B cell (primary cell): ENCODE measurements at regions not wholly inside any gene's neighbourhood (a gene's known extent, or its start where the extent isn't known, plus 50 kb on each side); places are given as distances from the start of the nearest gene placed in this dataset.

Experiments used
- ATAC-seq: fragments of 200-7000 bp; cut with Tn5 transposase; one replicate; pipeline ENCODE4 v1.10.0; 2021; ENCODE audit warnings: low read depth, mild to moderate bottlenecking, moderate number of reproducible peaks, moderate library complexity
- CTCF ChIA-PET: fragments of 350-600 bp; sonication (Branson Sonifier 250); formaldehyde crosslinking; loops from one replicate; lab custom pipeline; 2021; ENCODE audit warnings: antibody characterized with exemption, inconsistent platforms; lab: Charles Lee
- POLR2A ChIA-PET: fragments of 350-600 bp; sonication (Branson Sonifier 250); formaldehyde crosslinking; loops from one replicate; lab custom pipeline; 2021; ENCODE audit warnings: antibody characterized with exemption; lab: Charles Lee
- DNase-seq: peaks from one replicate; pipeline ENCODE4 v3.0.0; 2013
- H2AFZ ChIP-seq: 2 replicates; pipeline ENCODE4 v1.6.1; 2012; ENCODE audit warnings: mild to moderate bottlenecking, low read depth, low read length; ENCODE audit not compliant: insufficient read depth, poor library complexity, severe bottlenecking
- H3K27ac ChIP-seq, 2 donors: 1 replicate in 1 of 2; 2 replicates in 1 of 2; pipeline ENCODE4 v1.5.1; 2012 to 2013; ENCODE audit warnings: low read length in 2 of 2, mild to moderate bottlenecking in 2 of 2, moderate library complexity in 1 of 2
- H3K27me3 ChIP-seq, 4 experiments: fragments of 200-600 bp in 1 of 4; sonication (generic) in 1 of 4; replicated peaks in 1 of 4; 1 replicate in 2 of 4; 2 replicates in 2 of 4; pipeline versions ENCODE4 v1.6.1 to v1.7.0; 2013 to 2016; ENCODE audit warnings: low read length in 3 of 4, mild to moderate bottlenecking in 2 of 4, mixed read lengths in 1 of 4, moderate library complexity in 1 of 4; ENCODE audit not compliant: insufficient read depth in 4 of 4, control insufficient read depth in 3 of 4; ENCODE audit errors: control extremely low read depth in 1 of 4
- H3K36me3 ChIP-seq, 2 experiments: replicated peaks in 1 of 2; 1 replicate in 1 of 2; 2 replicates in 1 of 2; pipeline versions ENCODE4 v1.6.1 to v1.7.1; 2013; ENCODE audit warnings: low read length in 1 of 2; ENCODE audit not compliant: insufficient read depth in 2 of 2, control insufficient read depth in 1 of 2; ENCODE audit errors: control extremely low read depth in 1 of 2, extremely low read depth in 1 of 2
- H3K4me1 ChIP-seq, 2 donors: fragments of 200-600 bp in 1 of 2; sonication (generic) in 1 of 2; 1 replicate in 1 of 2; 2 replicates in 1 of 2; pipeline versions ENCODE4 v1.5.1 to v1.6.1; 2013 to 2017; ENCODE audit warnings: low read length in 2 of 2; ENCODE audit not compliant: control insufficient read depth in 2 of 2, insufficient read depth in 2 of 2
- H3K4me2 ChIP-seq: replicated peaks from 2 replicates; pipeline ENCODE3; 2012; ENCODE audit warnings: mild to moderate bottlenecking, low read depth, low read length; ENCODE audit not compliant: poor library complexity, severe bottlenecking
- H3K4me3 ChIP-seq, 5 experiments: fragments of 200-600 bp in 1 of 5; sonication (generic) in 1 of 5; 1 replicate in 3 of 5; 2 replicates in 2 of 5; pipeline versions ENCODE4 v1.5.1 to v1.7.0; 2011 to 2016; ENCODE audit warnings: low read length in 4 of 5, mild to moderate bottlenecking in 4 of 5, low read depth in 2 of 5, control low read depth in 1 of 5, moderate library complexity in 1 of 5; ENCODE audit not compliant: insufficient read depth in 1 of 5; ENCODE audit errors: control extremely low read depth in 1 of 5, extremely low read depth in 1 of 5
- H3K79me2 ChIP-seq: fragments of 200-600 bp; sonication (generic); one replicate; pipeline ENCODE4 v1.6.0; 2016; ENCODE audit warnings: low read length; ENCODE audit not compliant: control insufficient read depth, insufficient read depth
- H3K9ac ChIP-seq: fragments of 200-600 bp; sonication (generic); 2 replicates; pipeline ENCODE4 v1.6.1; 2017; ENCODE audit warnings: mild to moderate bottlenecking, low read length, moderate library complexity
- H3K9me3 ChIP-seq, 3 donors: one replicate each; pipeline versions ENCODE4 v1.6.1 to v1.7.1; 2013; ENCODE audit warnings: low read length in 2 of 3; ENCODE audit not compliant: control insufficient read depth in 2 of 3, insufficient read depth in 1 of 3; ENCODE audit errors: control extremely low read depth in 1 of 3
- H4K20me1 ChIP-seq: 2 replicates; pipeline ENCODE4 v1.6.0; 2012; ENCODE audit warnings: mild to moderate bottlenecking, low read length; ENCODE audit not compliant: insufficient read depth, control insufficient read depth, poor library complexity, severe bottlenecking
- H3K27ac Mint-ChIP-seq: one replicate; pipeline ENCODE4 v1.8.0; 2021; ENCODE audit warnings: mixed read lengths
- H3K27me3 Mint-ChIP-seq: one replicate; pipeline ENCODE4 v1.8.0; 2021; ENCODE audit warnings: mixed read lengths
- H3K4me1 Mint-ChIP-seq: one replicate; pipeline ENCODE4 v1.8.0; 2021; ENCODE audit warnings: mixed read lengths
- H3K4me3 Mint-ChIP-seq: one replicate; pipeline ENCODE4 v1.8.0; 2021; ENCODE audit warnings: mixed read lengths
- H3K9me3 Mint-ChIP-seq: one replicate; pipeline ENCODE4 v1.8.0; 2022; ENCODE audit warnings: mixed read lengths; ENCODE audit not compliant: insufficient read depth
- EZH2 ChIP-seq: IDR thresholded peaks from 2 replicates; pipeline ENCODE4 v1.6.1; 2012; ENCODE audit warnings: borderline replicate concordance, low read depth, mild to moderate bottlenecking, moderate library complexity, low read length; ENCODE audit not compliant: insufficient read depth, poor library complexity, severe bottlenecking
- WGBS: methylation state at CpG from one replicate; pipeline ENCODE4 v1.1.5; 2013; ENCODE audit warnings: missing lambda C conversion rate; ENCODE audit not compliant: insufficient coverage; 5-methylcytosine and 5-hydroxymethylcytosine counted together
- intact Hi-C: fragments of 100-400 bp; cut with micrococcal nuclease; formaldehyde crosslinking; loops from one replicate; pipeline ENCODE4 v1.10.0; 2022
- TF ChIP-seq, protein P1 (sequence below): fragments of 200-600 bp; IDR thresholded peaks from one replicate; pipeline ENCODE4 v1.8.0; 2022; ENCODE audit warnings: antibody characterized with exemption, mild to moderate bottlenecking

GRCh38 chr2:8141780-8142179, 540.1 kb upstream of the ID2 start:
- Histone ChIP-seq H3K36me3 (no peaks in the 10 kb centered on the region), H3K9me3 (no peaks in the 10 kb centered on the region), H2AFZ (no peak overlapping the region), H3K27me3 (no peaks in the 10 kb centered on the region), H4K20me1 (no peaks in the 10 kb centered on the region), H3K4me1 (no peaks in the 10 kb centered on the region), H3K4me3 (no peak overlapping the region), H3K9ac (no peak overlapping the region), H3K79me2 (no peaks in the 10 kb centered on the region), H3K27ac (no peak overlapping the region), H3K4me2 (no peak overlapping the region)
- H3K9me3 Mint-ChIP-seq, result no peaks in the 10 kb centered on the region
- peaks cover 24% of the 10 kb centered on the region for H3K27me3 Mint-ChIP-seq
- TF ChIP-seq, protein P1, sequence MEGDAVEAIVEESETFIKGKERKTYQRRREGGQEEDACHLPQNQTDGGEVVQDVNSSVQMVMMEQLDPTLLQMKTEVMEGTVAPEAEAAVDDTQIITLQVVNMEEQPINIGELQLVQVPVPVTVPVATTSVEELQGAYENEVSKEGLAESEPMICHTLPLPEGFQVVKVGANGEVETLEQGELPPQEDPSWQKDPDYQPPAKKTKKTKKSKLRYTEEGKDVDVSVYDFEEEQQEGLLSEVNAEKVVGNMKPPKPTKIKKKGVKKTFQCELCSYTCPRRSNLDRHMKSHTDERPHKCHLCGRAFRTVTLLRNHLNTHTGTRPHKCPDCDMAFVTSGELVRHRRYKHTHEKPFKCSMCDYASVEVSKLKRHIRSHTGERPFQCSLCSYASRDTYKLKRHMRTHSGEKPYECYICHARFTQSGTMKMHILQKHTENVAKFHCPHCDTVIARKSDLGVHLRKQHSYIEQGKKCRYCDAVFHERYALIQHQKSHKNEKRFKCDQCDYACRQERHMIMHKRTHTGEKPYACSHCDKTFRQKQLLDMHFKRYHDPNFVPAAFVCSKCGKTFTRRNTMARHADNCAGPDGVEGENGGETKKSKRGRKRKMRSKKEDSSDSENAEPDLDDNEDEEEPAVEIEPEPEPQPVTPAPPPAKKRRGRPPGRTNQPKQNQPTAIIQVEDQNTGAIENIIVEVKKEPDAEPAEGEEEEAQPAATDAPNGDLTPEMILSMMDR, result no peak
- no peak for TF ChIP-seq EZH2
- ChIA-PET CTCF (no interaction called here), POLR2A (no interaction called here)
- H3K4me1 Mint-ChIP-seq, result no peaks in the 10 kb centered on the region
- H3K27ac Mint-ChIP-seq, result no peak overlapping the region
- intact Hi-C loops, result no loop called here
- DNase-seq, result no peak
- ATAC-seq, result no peak
- 92% methylated on average over 4 of the region's 6 CpGs for WGBS
- H3K4me3 Mint-ChIP-seq, result no peak overlapping the region

DNA sequence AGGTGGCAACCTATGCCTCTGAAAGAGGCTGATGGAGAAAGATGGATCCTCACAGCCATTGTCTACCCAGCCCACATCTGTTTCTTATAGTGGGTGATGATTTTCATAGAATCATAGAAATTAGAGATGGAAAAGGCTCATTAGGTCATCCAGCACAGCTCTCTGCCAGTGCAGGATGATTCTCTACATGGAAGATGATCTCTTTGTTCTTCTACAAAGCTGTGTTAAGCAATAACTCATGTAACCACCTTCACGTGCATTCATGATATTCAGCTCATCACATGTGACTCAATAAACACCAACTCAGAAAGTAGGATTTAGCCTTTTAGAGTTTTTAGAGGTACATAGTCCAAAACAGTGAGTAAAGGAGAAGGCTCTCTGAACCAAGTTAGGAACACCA, 539.4 kb upstream of the ID2 start:
- Mint-ChIP-seq H3K9me3 (no peaks in the 10 kb centered on the region), H3K27me3 (peaks cover 20% of the 10 kb centered on the region), H3K4me3 (no peak overlapping the region), H3K27ac (no peak overlapping the region), H3K4me1 (no peaks in the 10 kb centered on the region)
- no CpG with 5 or more reads among the region's 1 CpG for WGBS
- Histone ChIP-seq H3K79me2 (no peaks in the 10 kb centered on the region), H4K20me1 (no peaks in the 10 kb centered on the region), H3K4me1 (no peaks in the 10 kb centered on the region), H3K9me3 (no peaks in the 10 kb centered on the region), H3K9ac (no peak overlapping the region), H3K4me2 (no peak overlapping the region), H3K27ac (no peak overlapping the region), H2AFZ (no peak overlapping the region), H3K36me3 (no peaks in the 10 kb centered on the region), H3K4me3 (no peak overlapping the region), H3K27me3 (no peaks in the 10 kb centered on the region)
- intact Hi-C loops, result no loop called here
- no peak for ATAC-seq
- no peak for DNase-seq
- TF ChIP-seq, protein P1, result no peak
- no peak for TF ChIP-seq EZH2
- ChIA-PET CTCF (no interaction called here), POLR2A (no interaction called here)
